ENCODE measurements at regions not wholly inside any gene's neighbourhood (a gene's known extent, or its start where the extent isn't known, plus 50 kb on each side); places are given as distances from the start of the nearest gene placed in this dataset.
A peak's percentile ranks its signal among the peaks of the same experiment; 100 is the strongest.

GRCh38 chr16:51967646-51968045, 579.3 kb downstream of the TOX3 start:
- TF ChIP-seq CTCF (IDR thresholded peaks at IDR 0.05; ENCODE audit: low read depth, low read length) = no peak
- no peak for DNase-seq (ENCODE audit: low read depth in 2 of 2)

GRCh38 chr16:51960931-51961330, 586.0 kb downstream of the TOX3 start:
- no peak overlapping the region for H3K4me3 ChIP-seq (replicated peaks in 1 of 2; ENCODE audit: low read depth in 2 of 2, low read length in 2 of 2)
- TF ChIP-seq CTCF (IDR thresholded peaks at IDR 0.05; ENCODE audit: low read depth, low read length) = no peak
- DNase-seq (ENCODE audit: low read depth in 2 of 2) = no peak

More at GRCh38 chr16:51967646-51968045, 579.3 kb downstream of the TOX3 start:
- H3K4me3 ChIP-seq (replicated peaks in 1 of 2; ENCODE audit: low read depth in 2 of 2, low read length in 2 of 2) = no peak overlapping the region

- no peak for TF ChIP-seq CTCF (IDR thresholded peaks at IDR 0.05; ENCODE audit: low read depth, low read length)
- H3K4me3 ChIP-seq (replicated peaks in 1 of 2; ENCODE audit: low read depth in 2 of 2, low read length in 2 of 2) = no peak overlapping the region
- DNase-seq (ENCODE audit: low read depth in 2 of 2) = no peak
Observed at GRCh38 chr16:51953286-51953985, 593.5 kb downstream of the TOX3 start.

- TF ChIP-seq CTCF (IDR thresholded peaks at IDR 0.05; ENCODE audit: low read depth, low read length) = no peak
- DNase-seq (ENCODE audit: low read depth in 2 of 2) = peak in 1 of 2 donors; percentile 2
Observed at GRCh38 chr16:51952500-51952899, 594.4 kb downstream of the TOX3 start.

GRCh38 chr16:51951668-51952298, 595.2 kb downstream of the TOX3 start:
- DNase-seq (ENCODE audit: low read depth in 2 of 2) = no peak
- H3K4me3 ChIP-seq (replicated peaks in 1 of 2; ENCODE audit: low read depth in 2 of 2, low read length in 2 of 2) = no peak overlapping the region
- no peak for TF ChIP-seq CTCF (IDR thresholded peaks at IDR 0.05; ENCODE audit: low read depth, low read length)

More at GRCh38 chr16:51952500-51952899, 594.4 kb downstream of the TOX3 start:
- no peak overlapping the region for H3K4me3 ChIP-seq (replicated peaks in 1 of 2; ENCODE audit: low read depth in 2 of 2, low read length in 2 of 2)

- no peak overlapping the region for H3K4me3 ChIP-seq (replicated peaks in 1 of 2; ENCODE audit: low read depth in 2 of 2, low read length in 2 of 2)
- TF ChIP-seq CTCF (IDR thresholded peaks at IDR 0.05; ENCODE audit: low read depth, low read length) = no peak
- no peak for DNase-seq (ENCODE audit: low read depth in 2 of 2)
Observed at GRCh38 chr16:51950118-51950780, 596.7 kb downstream of the TOX3 start.

Data from cardiac fibroblast (primary cell).